Adrenal gland (tissue), 9 donors: ENCODE measurements at regions not wholly inside any gene's neighbourhood (a gene's known extent, or its start where the extent isn't known, plus 50 kb on each side); places are given as distances from the start of the nearest gene placed in this dataset.

Experiments used
- DNase-seq, 7 donors: peaks; one replicate each; pipeline ENCODE4 v3.0.0-alpha.2; 2019 to 2020
- H3K27ac ChIP-seq, 5 donors: fragments of 200-600 bp; sonication (generic) in 4 of 5; 1 replicate in 3 of 5; 2 replicates in 2 of 5; pipeline versions ENCODE4 v1.5.1 to v1.8.0; 2016 to 2020; ENCODE audit warnings: mild to moderate bottlenecking in 1 of 5
- H3K27me3 ChIP-seq: fragments of 200-600 bp; 2 replicates; pipeline ENCODE4 v1.8.0; 2021
- H3K36me3 ChIP-seq, 2 donors: fragments of 200-600 bp; replicated peaks in 1 of 2; 1 replicate in 1 of 2; 2 replicates in 1 of 2; pipeline versions ENCODE4 v1.5.1 to v1.8.0; 2018 to 2022
- H3K4me1 ChIP-seq, 2 donors: fragments of 200-600 bp; replicated peaks in 1 of 2; 1 replicate in 1 of 2; 2 replicates in 1 of 2; pipeline versions ENCODE4 v1.5.1 to v1.8.0; 2018 to 2021
- H3K4me3 ChIP-seq, 4 donors: fragments of 200-600 bp; sonication (generic) in 3 of 4; one replicate each; pipeline ENCODE4 v1.5.1; 2016 to 2018
- H3K9me3 ChIP-seq, 3 donors: fragments of 200-600 bp; sonication (generic) in 1 of 3; replicated peaks in 1 of 3; 1 replicate in 2 of 3; 2 replicates in 1 of 3; pipeline versions ENCODE4 v1.5.1 to v1.8.0; 2016 to 2021
- POLR2A ChIP-seq, 2 donors: fragments of 450-650 bp; IDR thresholded peaks; one replicate each; pipeline ENCODE4 v1.6.1; 2017; ENCODE audit warnings: antibody characterized with exemption in 2 of 2, mild to moderate bottlenecking in 2 of 2, moderate library complexity in 1 of 2
- WGBS, 4 donors: extraction: QIAGEN DNeasy Blood & Tissue Kit in 2 of 4; methylation state at CpG; one replicate each; pipeline versions ENCODE4 v1.1.5 to v1.1.7; 2013 to 2017; 5-methylcytosine and 5-hydroxymethylcytosine counted together
- intact Hi-C, 2 donors: fragments of 100-400 bp; cut with DNase I; formaldehyde crosslinking; loops; one replicate each; pipeline versions ENCODE4 v1.14.1 to v1.15.0; 2022 to 2023
- TF ChIP-seq, protein P1 (sequence below), 6 experiments: fragments of 450-650 bp in 4 of 6; fragments of 200-600 bp in 2 of 6; sonication (generic) in 1 of 6; IDR thresholded peaks; 1 replicate in 5 of 6; 2 replicates in 1 of 6; pipeline versions ENCODE4 v1.5.1 to v1.8.0; 2016 to 2021; ENCODE audit warnings: antibody characterized with exemption in 6 of 6, mild to moderate bottlenecking in 2 of 6, moderate library complexity in 1 of 6
- donor health status: healthy with polysubstance abuse.
- donor health status: Bipolar disorder and iron deficiency.
- donor health status: DM: yes; HTN: yes; CAD: no.
- donor health status: DM: no; HTN: no; CAD: no.
- donor health status: DM: no; HTN: no; CAD: no.

DNA sequence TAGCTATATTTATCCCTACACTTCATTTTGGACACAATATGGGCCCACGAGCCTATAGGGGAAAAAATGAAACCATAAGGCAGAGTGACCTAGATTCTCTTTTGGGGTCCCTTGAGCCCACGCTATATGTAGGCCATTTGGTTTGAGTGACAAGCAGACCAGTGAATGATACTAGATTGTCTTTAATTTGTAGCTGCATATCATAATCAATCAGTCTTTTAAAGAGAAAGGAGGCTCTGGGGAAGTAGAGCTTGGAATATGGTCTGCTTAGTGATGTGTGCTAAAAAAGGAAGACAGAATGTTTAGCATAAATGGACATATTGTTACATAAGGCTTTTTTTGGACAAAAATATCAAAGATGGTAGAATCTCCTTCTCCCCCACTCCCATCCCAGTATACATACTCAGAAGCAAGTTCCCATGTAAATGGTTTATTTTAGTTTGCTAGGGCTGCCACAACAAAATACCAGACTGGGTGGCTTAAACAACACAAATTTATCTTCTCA lies 140.8 kb downstream of the CAPZA3 start:
- no peak for DNase-seq
- Histone ChIP-seq H3K4me1 (no peaks in the 10 kb centered on the region), H3K27me3 (no peaks in the 10 kb centered on the region), H3K36me3 (no peaks in the 10 kb centered on the region), H3K27ac (no peak overlapping the region), H3K4me3 (no peak overlapping the region), H3K9me3 (no peaks in the 10 kb centered on the region)
- WGBS, 4 donors = 87 to 97% (median 89%) methylated on average over 2 of the region's 2 CpGs
- intact Hi-C loops = no loop called here
- TF ChIP-seq POLR2A (IDR thresholded peaks at IDR 0.05) = no peak
- TF ChIP-seq, protein P1, sequence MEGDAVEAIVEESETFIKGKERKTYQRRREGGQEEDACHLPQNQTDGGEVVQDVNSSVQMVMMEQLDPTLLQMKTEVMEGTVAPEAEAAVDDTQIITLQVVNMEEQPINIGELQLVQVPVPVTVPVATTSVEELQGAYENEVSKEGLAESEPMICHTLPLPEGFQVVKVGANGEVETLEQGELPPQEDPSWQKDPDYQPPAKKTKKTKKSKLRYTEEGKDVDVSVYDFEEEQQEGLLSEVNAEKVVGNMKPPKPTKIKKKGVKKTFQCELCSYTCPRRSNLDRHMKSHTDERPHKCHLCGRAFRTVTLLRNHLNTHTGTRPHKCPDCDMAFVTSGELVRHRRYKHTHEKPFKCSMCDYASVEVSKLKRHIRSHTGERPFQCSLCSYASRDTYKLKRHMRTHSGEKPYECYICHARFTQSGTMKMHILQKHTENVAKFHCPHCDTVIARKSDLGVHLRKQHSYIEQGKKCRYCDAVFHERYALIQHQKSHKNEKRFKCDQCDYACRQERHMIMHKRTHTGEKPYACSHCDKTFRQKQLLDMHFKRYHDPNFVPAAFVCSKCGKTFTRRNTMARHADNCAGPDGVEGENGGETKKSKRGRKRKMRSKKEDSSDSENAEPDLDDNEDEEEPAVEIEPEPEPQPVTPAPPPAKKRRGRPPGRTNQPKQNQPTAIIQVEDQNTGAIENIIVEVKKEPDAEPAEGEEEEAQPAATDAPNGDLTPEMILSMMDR (IDR thresholded peaks at IDR 0.05) = no peak

DNA sequence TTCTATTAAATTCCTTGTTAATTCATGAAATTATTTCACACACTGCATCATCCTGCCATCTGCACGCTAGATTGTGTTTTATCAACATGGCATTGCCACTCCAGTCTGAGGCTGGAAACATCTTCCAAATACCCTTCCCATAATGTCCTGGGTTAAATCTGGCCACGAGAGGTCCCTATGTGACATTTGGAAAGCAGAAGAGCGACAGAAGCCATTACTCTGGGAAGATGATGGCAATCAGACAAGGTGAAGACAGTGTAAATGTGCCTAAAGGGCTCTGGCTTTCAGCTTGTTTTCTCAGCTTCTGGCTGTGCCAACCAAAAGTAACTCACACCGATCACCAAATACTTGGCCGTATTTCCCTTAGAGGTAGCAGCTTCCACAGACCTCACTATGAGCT lies 144.8 kb downstream of the CAPZA3 start:
- no peak overlapping the region for H3K27ac ChIP-seq
- WGBS, 4 donors = 71 to 85% (median 80%) methylated on average over 5 of the region's 5 CpGs
- no peaks in the 10 kb centered on the region for H3K4me1 ChIP-seq
- intact Hi-C loops = no loop called here
- no peaks in the 10 kb centered on the region for H3K27me3 ChIP-seq
- no peak for DNase-seq
- no peaks in the 10 kb centered on the region for H3K9me3 ChIP-seq
- TF ChIP-seq POLR2A (IDR thresholded peaks at IDR 0.05) = no peak
- TF ChIP-seq, protein P1 (IDR thresholded peaks at IDR 0.05) = no peak
- no peak overlapping the region for H3K4me3 ChIP-seq
- H3K36me3 ChIP-seq = no peaks in the 10 kb centered on the region

DNA sequence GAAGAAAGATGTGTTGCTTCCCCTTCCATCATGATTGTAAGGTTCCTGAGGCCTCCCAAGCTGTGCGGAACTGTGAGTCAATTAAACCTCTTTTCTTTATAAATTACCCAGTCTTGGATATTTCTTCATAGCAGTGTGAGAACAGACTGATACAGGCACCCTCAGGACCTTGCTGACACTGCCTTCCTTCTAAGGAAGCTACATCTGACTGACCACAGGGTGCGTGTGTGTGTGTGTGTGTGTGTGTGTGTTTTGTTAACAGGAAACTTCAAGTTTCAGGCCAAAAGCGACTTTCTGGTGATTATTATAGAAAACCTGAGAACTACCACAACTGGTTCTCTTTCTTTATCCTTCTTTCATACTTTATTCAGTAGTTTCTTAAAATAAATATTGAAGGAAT lies 149.0 kb downstream of the CAPZA3 start:
- Histone ChIP-seq H3K4me1 (no peaks in the 10 kb centered on the region), H3K9me3 (no peaks in the 10 kb centered on the region), H3K4me3 (no peak overlapping the region), H3K36me3 (no peaks in the 10 kb centered on the region), H3K27me3 (no peaks in the 10 kb centered on the region), H3K27ac (no peak overlapping the region)
- 55 to 65% (median 62%) methylated on average over 3 of the region's 3 CpGs for WGBS, 4 donors
- no peak for DNase-seq
- TF ChIP-seq, protein P1 (IDR thresholded peaks at IDR 0.05) = no peak
- TF ChIP-seq POLR2A (IDR thresholded peaks at IDR 0.05) = no peak
- intact Hi-C loops = no loop called here

DNA sequence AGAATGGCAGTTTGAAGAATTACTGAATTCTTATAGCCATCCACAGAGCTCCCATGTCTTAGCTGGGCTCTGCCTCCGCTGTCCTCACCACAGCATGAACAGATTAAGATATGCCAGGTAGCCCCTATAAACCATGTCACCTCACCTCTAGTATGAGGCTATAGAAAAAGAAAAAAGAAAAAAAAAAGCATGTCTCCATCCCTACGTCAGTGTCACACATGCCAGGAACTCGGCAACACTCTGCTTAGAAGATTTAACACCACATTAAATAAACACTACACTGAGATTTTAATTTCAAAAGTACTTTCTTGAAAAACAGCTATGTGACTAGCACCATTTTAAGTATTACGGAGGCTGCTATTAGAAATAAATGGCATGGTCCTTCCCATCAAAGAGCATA lies 149.4 kb downstream of the CAPZA3 start:
- H3K27ac ChIP-seq = no peak overlapping the region

More for the DNA sequence above, 149.4 kb downstream of the CAPZA3 start:
- no peak overlapping the region for H3K4me3 ChIP-seq
- H3K36me3 ChIP-seq = no peaks in the 10 kb centered on the region
- H3K9me3 ChIP-seq = no peaks in the 10 kb centered on the region
- no peak for DNase-seq
- intact Hi-C loops = no loop called here
- TF ChIP-seq, protein P1 (IDR thresholded peaks at IDR 0.05) = no peak
- no peak for TF ChIP-seq POLR2A (IDR thresholded peaks at IDR 0.05)
- no peaks in the 10 kb centered on the region for H3K4me1 ChIP-seq
- no peaks in the 10 kb centered on the region for H3K27me3 ChIP-seq
- WGBS, 4 donors = 84 to 92% (median 88%) methylated on average over 4 of the region's 4 CpGs
